ENCODE measurements at regions not wholly inside any gene's neighbourhood (a gene's known extent, or its start where the extent isn't known, plus 50 kb on each side); places are given as distances from the start of the nearest gene placed in this dataset.

- TF ChIP-seq CTCF (optimal IDR thresholded peaks at IDR 0.05 in 1 of 3, IDR thresholded peaks at IDR 0.05 in 1 of 3, conservative IDR thresholded peaks at IDR 0.05 in 1 of 3; ENCODE audit: extremely low read depth in 1 of 3, insufficient read depth in 2 of 3, low read length in 3 of 3): no peak
- TF ChIP-seq EZH2 (IDR thresholded peaks at IDR 0.05; ENCODE audit: low read length): no peak
Observed at GRCh38 chr10:44278837-44279324, 106.0 kb downstream of the CXCL12 start.
